Mesendoderm (in vitro differentiated cells): ENCODE measurements at regions not wholly inside any gene's neighbourhood (a gene's known extent, or its start where the extent isn't known, plus 50 kb on each side); places are given as distances from the start of the nearest gene placed in this dataset.

Experiments
- DNase-seq: peaks from one replicate; pipeline ENCODE4 v3.0.0; 2013
- H2AK5ac ChIP-seq: 2 replicates; pipeline ENCODE4 v1.6.1; 2013; ENCODE audit warnings: low read length, inconsistent platforms
- H2BK120ac ChIP-seq: 2 replicates; pipeline ENCODE4 v1.6.1; 2013; ENCODE audit warnings: low read depth, mild to moderate bottlenecking, low read length, moderate library complexity, mixed read lengths
- H2BK15ac ChIP-seq: replicated peaks from 2 replicates; pipeline ENCODE4 v1.6.1; 2013; ENCODE audit warnings: low read depth, mild to moderate bottlenecking, moderate library complexity
- H2BK5ac ChIP-seq: 2 replicates; pipeline ENCODE4 v1.6.1; 2013; ENCODE audit warnings: low read length, inconsistent platforms
- H3K18ac ChIP-seq: 2 replicates; pipeline ENCODE4 v1.6.1; 2013; ENCODE audit warnings: mild to moderate bottlenecking, low read length, mixed read lengths
- H3K23ac ChIP-seq: one replicate; pipeline ENCODE4 v1.6.1; 2013; ENCODE audit warnings: low read length
- H3K27ac ChIP-seq: 2 replicates; pipeline ENCODE4 v1.5.1; 2013; ENCODE audit warnings: low read depth, mild to moderate bottlenecking, inconsistent platforms, low read length, moderate library complexity
- H3K27me3 ChIP-seq: 2 replicates; pipeline ENCODE4 v1.6.1; 2013; ENCODE audit warnings: low read length, control low read depth, mild to moderate bottlenecking, inconsistent platforms; ENCODE audit not compliant: insufficient read depth, poor library complexity
- H3K36me3 ChIP-seq: 2 replicates; pipeline ENCODE4 v1.6.1; 2013; ENCODE audit warnings: low read length, inconsistent platforms; ENCODE audit not compliant: control insufficient read depth, insufficient read depth
- H3K4ac ChIP-seq: one replicate; pipeline ENCODE4 v1.6.1; 2013; ENCODE audit warnings: low read depth, mild to moderate bottlenecking, low read length, moderate library complexity
- H3K4me1 ChIP-seq: 2 replicates; pipeline ENCODE4 v1.6.1; 2013; ENCODE audit warnings: low read depth, low read length, inconsistent platforms; ENCODE audit not compliant: control insufficient read depth
- H3K4me2 ChIP-seq: 2 replicates; pipeline ENCODE4 v1.6.1; 2013; ENCODE audit warnings: low read length
- H3K4me3 ChIP-seq: 2 replicates; pipeline ENCODE4 v1.5.1; 2013; ENCODE audit warnings: mild to moderate bottlenecking, low read length
- H3K56ac ChIP-seq: one replicate; pipeline ENCODE4 v1.6.1; 2013; ENCODE audit warnings: low read length
- H3K79me1 ChIP-seq: 2 replicates; pipeline ENCODE4 v1.6.1; 2013; ENCODE audit warnings: low read length, inconsistent platforms
- H3K79me2 ChIP-seq: 2 replicates; pipeline ENCODE4 v1.6.1; 2013; ENCODE audit warnings: mild to moderate bottlenecking, low read length; ENCODE audit not compliant: control insufficient read depth, insufficient read depth
- H3K9ac ChIP-seq: 2 replicates; pipeline ENCODE4 v1.6.1; 2013; ENCODE audit warnings: low read length, inconsistent platforms
- H4K5ac ChIP-seq: one replicate; pipeline ENCODE4 v1.6.1; 2013; ENCODE audit warnings: low read length
- H4K8ac ChIP-seq: one replicate; pipeline ENCODE4 v1.6.1; 2013; ENCODE audit warnings: low read depth, mild to moderate bottlenecking, control low read depth, low read length, moderate library complexity
- WGBS: extraction: QIAGEN DNeasy Blood & Tissue Kit; methylation state at CpG from one replicate; pipeline ENCODE4 v1.1.7; 2013; ENCODE audit warnings: low lambda C conversion rate, missing lambda C conversion rate; ENCODE audit not compliant: insufficient coverage; ENCODE audit errors: extremely low coverage; 5-methylcytosine and 5-hydroxymethylcytosine counted together

GRCh38 chr20:41783423-41784208 lies 165.4 kb upstream of the CHD6 start:
- Histone ChIP-seq H4K5ac (no peak overlapping the region), H2BK120ac (no peak overlapping the region), H2BK15ac (no peak overlapping the region), H3K27me3 (no peaks in the 10 kb centered on the region), H4K8ac (no peak overlapping the region), H3K27ac (no peak overlapping the region), H3K4me3 (no peak overlapping the region), H2BK5ac (no peak overlapping the region), H3K9ac (no peak overlapping the region), H3K36me3 (no peaks in the 10 kb centered on the region), H3K4me1 (no peaks in the 10 kb centered on the region), H3K23ac (no peak overlapping the region), H3K79me2 (no peaks in the 10 kb centered on the region), H3K79me1 (no peaks in the 10 kb centered on the region), H3K56ac (no peak overlapping the region), H3K4ac (no peak overlapping the region), H3K18ac (no peak overlapping the region), H3K4me2 (no peak overlapping the region), H2AK5ac (no peak overlapping the region)
- DNase-seq = no peak
- no CpG with 5 or more reads among the region's 7 CpGs for WGBS

DNA sequence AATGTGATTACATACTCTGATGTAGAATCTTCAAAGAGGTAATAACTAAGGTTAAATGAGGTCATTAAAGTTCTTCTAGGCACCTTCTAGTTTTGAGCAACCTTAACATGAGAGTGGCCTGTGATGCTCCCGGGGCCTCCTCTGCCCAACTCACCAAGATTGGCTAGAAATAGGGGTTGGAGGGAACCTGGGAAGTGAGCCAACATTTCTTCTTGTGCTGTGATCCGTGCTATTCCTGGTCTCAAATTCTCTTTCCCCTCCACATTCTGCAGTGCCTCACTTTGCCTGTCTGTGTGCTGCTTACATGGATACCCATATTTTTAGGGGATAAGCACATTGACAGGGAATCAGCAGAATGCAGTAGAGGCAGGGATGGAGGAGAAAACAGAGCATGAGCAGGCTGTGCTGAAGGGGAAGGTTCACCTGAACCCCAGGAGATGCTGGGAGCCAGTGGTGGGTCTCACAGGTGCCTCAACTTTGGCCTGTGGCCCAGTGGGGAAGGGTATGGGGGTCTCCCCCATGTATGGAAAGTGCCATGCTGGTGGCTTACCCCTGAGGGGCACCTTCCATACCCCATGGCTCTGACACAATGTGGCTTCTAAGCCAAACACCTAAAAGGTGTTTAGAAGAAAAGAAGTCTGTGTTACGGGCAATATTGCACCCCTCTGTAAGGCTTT lies 164.7 kb upstream of the CHD6 start:
- no peak for DNase-seq
- Histone ChIP-seq H3K4me1 (no peaks in the 10 kb centered on the region), H3K4me3 (no peak overlapping the region), H3K27ac (no peak overlapping the region), H3K23ac (no peak overlapping the region), H3K56ac (no peak overlapping the region), H2AK5ac (no peak overlapping the region), H3K27me3 (no peaks in the 10 kb centered on the region), H2BK15ac (no peak overlapping the region), H3K18ac (no peak overlapping the region), H4K8ac (no peak overlapping the region), H3K9ac (no peak overlapping the region), H3K79me1 (no peaks in the 10 kb centered on the region), H3K4me2 (no peak overlapping the region), H2BK5ac (no peak overlapping the region), H2BK120ac (no peak overlapping the region), H3K36me3 (no peaks in the 10 kb centered on the region), H3K4ac (no peak overlapping the region), H4K5ac (no peak overlapping the region), H3K79me2 (no peaks in the 10 kb centered on the region)
- WGBS = no CpG with 5 or more reads among the region's 3 CpGs

DNA sequence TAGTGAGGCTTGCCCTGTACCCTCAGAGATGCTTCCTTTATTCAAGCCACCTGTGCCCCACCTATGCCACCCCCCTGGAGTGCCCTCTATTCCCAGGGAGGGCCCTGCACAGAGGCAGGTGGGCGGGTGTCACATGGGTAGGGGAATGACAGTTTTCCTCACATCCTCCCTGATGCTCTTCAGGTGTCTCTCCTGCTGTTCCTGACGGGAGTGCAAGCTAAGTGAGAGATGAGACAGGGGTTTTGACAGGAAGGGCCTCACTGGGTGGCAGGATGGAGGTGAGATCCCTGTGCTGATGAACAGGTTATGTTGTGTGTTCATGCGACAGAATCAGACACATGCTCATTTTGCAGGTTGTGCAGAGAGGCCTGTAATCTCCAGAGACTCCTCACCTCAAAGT lies 164.1 kb upstream of the CHD6 start:
- H3K4me3 ChIP-seq = no peak overlapping the region
- no CpG with 5 or more reads among the region's 3 CpGs for WGBS

DNA sequence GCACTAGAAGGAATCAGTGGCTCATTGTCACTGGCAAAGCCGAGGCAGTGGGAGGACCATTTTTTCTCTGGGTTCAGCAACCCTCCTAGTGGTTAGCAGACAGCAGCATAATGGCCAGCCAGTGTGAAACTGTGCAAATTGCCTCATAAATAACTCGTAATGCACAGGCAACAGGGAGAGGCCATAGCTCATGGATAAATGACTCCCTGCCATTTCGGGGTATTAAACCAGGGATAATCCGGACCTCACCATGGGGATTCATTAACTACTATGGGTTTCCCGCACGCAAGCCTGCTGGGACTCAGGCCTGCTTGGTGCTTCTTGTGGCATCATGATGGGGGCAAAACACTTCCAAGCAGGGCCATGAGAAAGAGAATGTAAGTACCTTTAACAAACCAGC lies 158.2 kb upstream of the CHD6 start:
- Histone ChIP-seq H2BK15ac (no peak overlapping the region), H2AK5ac (no peak overlapping the region), H4K8ac (no peak overlapping the region), H3K9ac (no peak overlapping the region), H3K4ac (no peak overlapping the region), H2BK120ac (no peak overlapping the region), H3K27ac (no peak overlapping the region), H3K56ac (no peak overlapping the region), H3K4me3 (no peak overlapping the region), H3K27me3 (no peaks in the 10 kb centered on the region), H3K4me2 (no peak overlapping the region), H3K23ac (no peak overlapping the region), H3K18ac (no peak overlapping the region), H3K4me1 (no peaks in the 10 kb centered on the region), H3K79me2 (no peaks in the 10 kb centered on the region), H3K79me1 (no peaks in the 10 kb centered on the region), H4K5ac (no peak overlapping the region), H3K36me3 (no peaks in the 10 kb centered on the region), H2BK5ac (no peak overlapping the region)
- WGBS = no CpG with 5 or more reads among the region's 6 CpGs
- DNase-seq = no peak

More for the DNA sequence above, 164.1 kb upstream of the CHD6 start:
- no peak overlapping the region for H2BK5ac ChIP-seq
- H3K4ac ChIP-seq = no peak overlapping the region
- no peak overlapping the region for H3K56ac ChIP-seq
- no peak overlapping the region for H3K18ac ChIP-seq
- no peak overlapping the region for H2AK5ac ChIP-seq
- no peak overlapping the region for H2BK120ac ChIP-seq
- no peak overlapping the region for H2BK15ac ChIP-seq
- H3K79me2 ChIP-seq = no peaks in the 10 kb centered on the region
- no peaks in the 10 kb centered on the region for H3K79me1 ChIP-seq
- H4K8ac ChIP-seq = no peak overlapping the region
- H4K5ac ChIP-seq = no peak overlapping the region
- no peak overlapping the region for H3K4me2 ChIP-seq
- H3K9ac ChIP-seq = no peak overlapping the region
- no peaks in the 10 kb centered on the region for H3K27me3 ChIP-seq
- no peak overlapping the region for H3K23ac ChIP-seq
- DNase-seq = no peak
- no peaks in the 10 kb centered on the region for H3K36me3 ChIP-seq
- no peaks in the 10 kb centered on the region for H3K4me1 ChIP-seq
- H3K27ac ChIP-seq = no peak overlapping the region

- Histone ChIP-seq H3K79me2 (no peaks in the 10 kb centered on the region), H3K4me1 (peaks cover 3% of the 10 kb centered on the region), H3K9ac (no peak overlapping the region), H4K8ac (no peak overlapping the region), H4K5ac (no peak overlapping the region), H3K23ac (no peak overlapping the region), H2BK15ac (no peak overlapping the region), H3K27ac (no peak overlapping the region), H3K56ac (no peak overlapping the region), H3K4me3 (no peak overlapping the region), H3K27me3 (no peaks in the 10 kb centered on the region), H3K79me1 (no peaks in the 10 kb centered on the region), H2AK5ac (no peak overlapping the region), H3K36me3 (no peaks in the 10 kb centered on the region), H2BK5ac (no peak overlapping the region), H3K18ac (no peak overlapping the region), H3K4me2 (no peak overlapping the region), H2BK120ac (no peak overlapping the region), H3K4ac (no peak overlapping the region)
- no CpG with 5 or more reads among the region's 3 CpGs for WGBS
- DNase-seq = no peak
These were observed 156.1 kb upstream of the CHD6 start for GRCh38 chr20:41774291-41774690.
